GM23248 (cell line): ENCODE measurements at regions not wholly inside any gene's neighbourhood (a gene's known extent, or its start where the extent isn't known, plus 50 kb on each side); places are given as distances from the start of the nearest gene placed in this dataset.

Source experiments
- EZH2 ChIP-seq: fragments of 200-600 bp; sonication (generic); IDR thresholded peaks from 2 replicates; pipeline ENCODE4 v1.6.1; 2018; ENCODE audit warnings: antibody characterized with exemption, mild to moderate bottlenecking; ENCODE audit not compliant: insufficient read depth, poor library complexity, severe bottlenecking
- EZH2phosphoT487 ChIP-seq: fragments of 200-600 bp; sonication (generic); IDR thresholded peaks from 2 replicates; pipeline ENCODE4 v1.6.1; 2018; ENCODE audit warnings: antibody characterized with exemption, moderate library complexity, mild to moderate bottlenecking, low read depth; ENCODE audit not compliant: insufficient read depth

- TF ChIP-seq EZH2phosphoT487 (no peak), EZH2 (no peak)
Observed at GRCh38 chr10:106405141-106405540, 759.4 kb downstream of the SORCS1 start.
